ENCODE measurements at regions not wholly inside any gene's neighbourhood (a gene's known extent, or its start where the extent isn't known, plus 50 kb on each side); places are given as distances from the start of the nearest gene placed in this dataset.

GRCh38 chr2:65775839-65776238, 343.4 kb upstream of the SPRED2 start:
- TF ChIP-seq CTCF (IDR thresholded peaks at IDR 0.05) = no peak
- TF ChIP-seq ZFX (IDR thresholded peaks at IDR 0.05; ENCODE audit: borderline replicate concordance) = no peak
